Upper lobe of left lung (tissue), 4 donors: ENCODE measurements at regions not wholly inside any gene's neighbourhood (a gene's known extent, or its start where the extent isn't known, plus 50 kb on each side); places are given as distances from the start of the nearest gene placed in this dataset.

Source experiments
- CTCF ChIP-seq, 6 experiments: fragments of 450-650 bp in 4 of 6; fragments of 200-600 bp in 2 of 6; sonication (generic) in 2 of 6; IDR thresholded peaks; one replicate each; pipeline ENCODE4 v1.5.1; 2016 to 2019; ENCODE audit warnings: antibody characterized with exemption in 6 of 6
- EP300 ChIP-seq, 4 donors: sonication (generic); formaldehyde crosslinking; IDR thresholded peaks; one replicate each; pipeline ENCODE4 v1.5.1; 2017; ENCODE audit warnings: antibody characterized with exemption in 4 of 4, control low read depth in 2 of 4
- POLR2A ChIP-seq, 4 donors: fragments of 450-650 bp; IDR thresholded peaks; one replicate each; pipeline ENCODE4 v1.5.1; 2016 to 2017; ENCODE audit warnings: antibody characterized with exemption in 4 of 4, mild to moderate bottlenecking in 2 of 4
- POLR2AphosphoS5 ChIP-seq, 2 donors: sonication (generic); formaldehyde crosslinking; IDR thresholded peaks; one replicate each; pipeline ENCODE4 v1.5.1; 2017; ENCODE audit warnings: antibody characterized with exemption in 2 of 2

GRCh38 chr16:9256196-9256595, 164.8 kb downstream of the HAPSTR1 start:
- TF ChIP-seq CTCF (IDR thresholded peaks at IDR 0.05) (peak in 4 of 6 experiments; percentile 20 to 49 (median 32)), POLR2A (IDR thresholded peaks at IDR 0.05) (no peak), POLR2AphosphoS5 (IDR thresholded peaks at IDR 0.05) (no peak), EP300 (IDR thresholded peaks at IDR 0.05) (no peak)
